Peyer's patch (tissue), 4 donors: ENCODE measurements at regions not wholly inside any gene's neighbourhood (a gene's known extent, or its start where the extent isn't known, plus 50 kb on each side); places are given as distances from the start of the nearest gene placed in this dataset.
"Not testable (repeated sequence)": the region's sequence is repeated elsewhere in the genome, so short reads cannot be mapped to it uniquely, and the experiment has no call there.

ENCODE experiments used
- DNase-seq, 3 donors: peaks; one replicate each; pipeline ENCODE4 v3.0.0-alpha.2; 2017 to 2019
- H3K27ac ChIP-seq, 4 donors: fragments of 200-600 bp; sonication (generic); one replicate each; pipeline ENCODE4 v1.5.1; 2016 to 2019
- H3K27me3 ChIP-seq, 2 donors: fragments of 200-600 bp; sonication (generic); one replicate each; pipeline ENCODE4 v1.5.1; 2019
- H3K36me3 ChIP-seq, 3 donors: fragments of 200-600 bp; sonication (generic); one replicate each; pipeline ENCODE4 v1.5.1; 2016 to 2019
- H3K4me1 ChIP-seq, 4 donors: fragments of 200-600 bp; sonication (generic); one replicate each; pipeline ENCODE4 v1.5.1; 2016 to 2019
- H3K4me3 ChIP-seq, 4 donors: fragments of 200-600 bp; sonication (generic); 1 replicate in 3 of 4; 2 replicates in 1 of 4; pipeline ENCODE4 v1.5.1; 2016 to 2019; ENCODE audit warnings: mild to moderate bottlenecking in 1 of 4
- H3K9me3 ChIP-seq, 4 donors: fragments of 200-600 bp; sonication (generic); one replicate each; pipeline ENCODE4 v1.5.1; 2016 to 2019; ENCODE audit warnings: mild to moderate bottlenecking in 1 of 4
- POLR2A ChIP-seq, 2 donors: fragments of 450-650 bp; IDR thresholded peaks; one replicate each; pipeline ENCODE4 v1.5.1; 2017; ENCODE audit warnings: antibody characterized with exemption in 2 of 2, mild to moderate bottlenecking in 2 of 2, moderate library complexity in 2 of 2
- TF ChIP-seq, protein P1 (sequence below), 6 experiments: fragments of 450-650 bp in 4 of 6; fragments of 200-600 bp in 2 of 6; sonication (generic) in 1 of 6; IDR thresholded peaks; one replicate each; pipeline ENCODE4 v1.5.1; 2017 to 2019; ENCODE audit warnings: antibody characterized with exemption in 6 of 6, mild to moderate bottlenecking in 3 of 6, moderate library complexity in 1 of 6

- Histone ChIP-seq H3K4me3 (no peak overlapping the region), H3K36me3 (no peaks in the 10 kb centered on the region), H3K27me3 (no peaks in the 10 kb centered on the region), H3K9me3 (no peaks in the 10 kb centered on the region), H3K27ac (no peak overlapping the region), H3K4me1 (no peaks in the 10 kb centered on the region)
- TF ChIP-seq, protein P1, sequence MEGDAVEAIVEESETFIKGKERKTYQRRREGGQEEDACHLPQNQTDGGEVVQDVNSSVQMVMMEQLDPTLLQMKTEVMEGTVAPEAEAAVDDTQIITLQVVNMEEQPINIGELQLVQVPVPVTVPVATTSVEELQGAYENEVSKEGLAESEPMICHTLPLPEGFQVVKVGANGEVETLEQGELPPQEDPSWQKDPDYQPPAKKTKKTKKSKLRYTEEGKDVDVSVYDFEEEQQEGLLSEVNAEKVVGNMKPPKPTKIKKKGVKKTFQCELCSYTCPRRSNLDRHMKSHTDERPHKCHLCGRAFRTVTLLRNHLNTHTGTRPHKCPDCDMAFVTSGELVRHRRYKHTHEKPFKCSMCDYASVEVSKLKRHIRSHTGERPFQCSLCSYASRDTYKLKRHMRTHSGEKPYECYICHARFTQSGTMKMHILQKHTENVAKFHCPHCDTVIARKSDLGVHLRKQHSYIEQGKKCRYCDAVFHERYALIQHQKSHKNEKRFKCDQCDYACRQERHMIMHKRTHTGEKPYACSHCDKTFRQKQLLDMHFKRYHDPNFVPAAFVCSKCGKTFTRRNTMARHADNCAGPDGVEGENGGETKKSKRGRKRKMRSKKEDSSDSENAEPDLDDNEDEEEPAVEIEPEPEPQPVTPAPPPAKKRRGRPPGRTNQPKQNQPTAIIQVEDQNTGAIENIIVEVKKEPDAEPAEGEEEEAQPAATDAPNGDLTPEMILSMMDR (IDR thresholded peaks at IDR 0.05) = no peak
- TF ChIP-seq POLR2A (IDR thresholded peaks at IDR 0.05) = no peak
- no peak for DNase-seq
Observed at GRCh38 chr3:75265897-75266296, 398.2 kb upstream of the FRG2C start.

- DNase-seq, H3K4me1 ChIP-seq, H3K27ac ChIP-seq, H3K9me3 ChIP-seq, H3K36me3 ChIP-seq, H3K4me3 ChIP-seq, H3K27me3 ChIP-seq: not testable (repeated sequence)
Observed at GRCh38 chr3:75268576-75268975, 395.6 kb upstream of the FRG2C start.

- not testable (repeated sequence) for DNase-seq, H3K4me1 ChIP-seq, H3K9me3 ChIP-seq, H3K36me3 ChIP-seq, H3K27me3 ChIP-seq, H3K4me3 ChIP-seq, H3K27ac ChIP-seq
Observed at GRCh38 chr3:75272237-75272636, 391.9 kb upstream of the FRG2C start.

DNA sequence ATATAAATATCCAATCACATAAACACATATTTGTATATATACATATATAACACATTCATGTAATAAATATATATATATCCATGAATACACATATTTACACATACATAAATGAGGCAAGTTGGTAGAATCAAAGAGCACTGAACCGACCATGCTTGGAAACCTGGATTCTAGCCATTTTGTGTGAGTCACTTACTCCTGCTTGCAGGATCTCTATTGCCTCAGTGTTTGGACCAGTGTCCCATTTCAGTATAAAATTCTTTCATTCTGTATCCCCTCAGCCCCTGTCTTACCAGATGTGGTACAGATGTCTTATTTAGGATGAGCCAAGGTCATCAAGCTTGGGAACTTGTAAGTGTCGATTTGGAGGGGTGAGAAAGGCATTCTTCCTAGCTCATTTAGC is 391.4 kb upstream of the FRG2C start:
- no peaks in the 10 kb centered on the region for H3K9me3 ChIP-seq
- H3K27ac ChIP-seq = no peak overlapping the region
- no peaks in the 10 kb centered on the region for H3K36me3 ChIP-seq
- H3K4me1 ChIP-seq = no peaks in the 10 kb centered on the region
- TF ChIP-seq, protein P1 (IDR thresholded peaks at IDR 0.05) = no peak
- TF ChIP-seq POLR2A (IDR thresholded peaks at IDR 0.05) = no peak
- H3K27me3 ChIP-seq = no peaks in the 10 kb centered on the region
- DNase-seq = no peak
- no peak overlapping the region for H3K4me3 ChIP-seq

DNA sequence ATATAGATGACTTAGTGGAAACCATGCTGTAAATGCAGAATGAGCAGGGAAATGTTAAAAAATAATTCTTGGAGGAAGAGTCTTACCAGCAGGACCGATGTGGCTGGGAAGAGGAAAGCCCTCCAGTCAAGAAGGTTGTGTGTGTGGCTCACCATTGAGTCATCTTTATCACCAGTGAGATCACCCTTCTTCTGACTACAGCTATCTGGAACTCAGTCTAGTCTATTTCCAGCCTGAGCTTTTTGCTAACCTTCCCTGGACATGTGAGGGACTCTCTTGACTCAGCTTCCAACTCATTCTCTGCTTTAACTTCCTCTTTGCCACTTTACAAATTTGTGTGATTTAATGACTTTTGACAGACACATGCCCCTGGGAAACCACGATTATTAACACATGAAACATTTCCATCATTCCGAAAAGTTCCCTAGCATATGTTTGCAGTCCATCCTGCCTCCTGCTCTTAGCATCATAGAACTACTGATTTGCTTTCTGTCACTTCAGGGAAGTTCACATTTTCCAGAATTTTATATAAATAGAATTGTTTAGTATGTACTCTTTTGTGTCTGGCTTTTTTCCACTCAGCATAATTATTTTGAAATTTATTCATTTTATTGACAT is 378.5 kb upstream of the FRG2C start:
- H3K4me3 ChIP-seq, H3K9me3 ChIP-seq, H3K27ac ChIP-seq, H3K36me3 ChIP-seq, H3K4me1 ChIP-seq, DNase-seq, H3K27me3 ChIP-seq: not testable (repeated sequence)

DNA sequence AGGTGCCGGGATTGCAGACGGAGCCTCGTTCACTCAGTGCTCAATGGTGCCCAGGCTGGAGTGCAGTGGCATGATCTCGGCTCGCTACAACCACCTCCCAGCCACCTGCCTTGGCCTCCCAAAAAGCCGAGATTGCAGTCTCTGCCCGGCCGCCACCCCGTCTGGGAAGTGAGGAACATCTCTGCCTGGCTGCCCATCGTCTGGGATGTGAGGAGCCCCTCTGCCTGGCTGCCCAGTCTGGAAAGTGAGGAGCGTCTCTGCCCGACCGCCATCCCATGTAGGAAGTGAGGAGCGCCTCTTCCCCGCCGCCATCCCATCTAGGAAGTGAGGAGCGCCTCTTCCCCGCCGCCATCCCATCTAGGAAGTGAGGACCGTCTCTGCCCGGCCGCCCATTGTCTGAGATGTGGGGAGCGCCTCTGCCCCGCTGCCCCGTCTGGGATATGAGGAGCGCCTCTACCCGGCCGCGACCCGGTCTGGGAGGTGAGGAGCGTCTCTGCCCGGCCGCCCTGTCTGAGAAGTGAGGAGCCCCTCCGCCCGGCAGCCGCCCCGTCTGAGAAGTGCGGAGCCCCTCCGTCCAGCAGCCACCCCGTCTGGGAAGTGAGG is 375.1 kb upstream of the FRG2C start:
- H3K27ac ChIP-seq, H3K9me3 ChIP-seq, H3K4me1 ChIP-seq, H3K4me3 ChIP-seq, H3K27me3 ChIP-seq, DNase-seq, H3K36me3 ChIP-seq: not testable (repeated sequence)

- peak in 1 of 3 donors; percentile 44 for DNase-seq
- no peak for TF ChIP-seq POLR2A (IDR thresholded peaks at IDR 0.05)
- TF ChIP-seq, protein P1 (IDR thresholded peaks at IDR 0.05) = peak in 4 of 6 experiments; percentile 27 to 54 (median 40)
- no peaks in the 10 kb centered on the region for H3K27me3 ChIP-seq
- no peaks in the 10 kb centered on the region for H3K9me3 ChIP-seq
- no peaks in the 10 kb centered on the region for H3K4me1 ChIP-seq
- H3K4me3 ChIP-seq = no peak overlapping the region
- H3K27ac ChIP-seq = no peak overlapping the region
- no peaks in the 10 kb centered on the region for H3K36me3 ChIP-seq
Observed at GRCh38 chr3:75294124-75294523, 370.0 kb upstream of the FRG2C start.

DNA sequence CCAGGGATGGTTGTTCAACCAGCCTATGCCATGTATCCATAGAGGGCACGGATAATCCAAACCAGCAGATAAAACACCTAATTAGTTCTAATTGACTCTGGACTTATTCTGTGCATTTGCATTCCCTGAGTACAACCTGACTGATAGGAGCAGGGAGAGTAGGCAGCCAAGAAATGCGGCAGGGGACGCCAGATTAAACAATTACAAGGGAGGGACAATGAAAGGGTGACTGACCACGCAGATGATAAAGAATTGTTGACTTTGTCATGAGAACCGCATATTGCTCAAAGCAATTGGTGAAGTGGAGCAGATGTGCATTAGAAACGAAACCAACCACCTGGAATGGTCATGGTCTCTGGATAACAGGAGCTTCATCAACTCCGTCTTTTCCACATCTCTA is 369.1 kb upstream of the FRG2C start:
- TF ChIP-seq, protein P1 (IDR thresholded peaks at IDR 0.05) = no peak
- TF ChIP-seq POLR2A (IDR thresholded peaks at IDR 0.05) = no peak
- H3K9me3 ChIP-seq = no peaks in the 10 kb centered on the region
- H3K36me3 ChIP-seq = no peaks in the 10 kb centered on the region

More for the DNA sequence above, 369.1 kb upstream of the FRG2C start:
- no peak overlapping the region for H3K27ac ChIP-seq
- H3K27me3 ChIP-seq = no peaks in the 10 kb centered on the region
- no peaks in the 10 kb centered on the region for H3K4me1 ChIP-seq
- no peak overlapping the region for H3K4me3 ChIP-seq
- no peak for DNase-seq
